Ovary (tissue), 7 donors: ENCODE measurements at regions not wholly inside any gene's neighbourhood (a gene's known extent, or its start where the extent isn't known, plus 50 kb on each side); places are given as distances from the start of the nearest gene placed in this dataset.
"Not testable (repeated sequence)": the region's sequence is repeated elsewhere in the genome, so short reads cannot be mapped to it uniquely, and the experiment has no call there.

Experiments
- DNase-seq, 5 donors: peaks; one replicate each; pipeline ENCODE4 v3.0.0-alpha.2; 2019 to 2020
- H3K27ac ChIP-seq, 2 donors: fragments of 200-600 bp; one replicate each; pipeline versions ENCODE4 v1.5.1 to v1.8.0; 2019 to 2022
- H3K27me3 ChIP-seq: fragments of 200-600 bp; one replicate; pipeline ENCODE4 v1.8.0; 2022
- H3K36me3 ChIP-seq: fragments of 200-600 bp; sonication (generic); one replicate; pipeline ENCODE4 v1.5.1; 2019
- H3K4me1 ChIP-seq: one replicate; pipeline ENCODE4 v1.8.1; 2013; ENCODE audit warnings: mild to moderate bottlenecking, moderate library complexity; ENCODE audit not compliant: insufficient read depth
- H3K4me3 ChIP-seq: fragments of 200-600 bp; sonication (generic); one replicate; pipeline ENCODE4 v1.5.1; 2017
- H3K9me3 ChIP-seq, 2 donors: fragments of 200-600 bp in 1 of 2; sonication (generic) in 1 of 2; one replicate each; pipeline versions ENCODE4 v1.5.1 to v1.8.1; 2013 to 2019; ENCODE audit warnings: mild to moderate bottlenecking in 1 of 2, moderate library complexity in 1 of 2
- EP300 ChIP-seq: sonication (generic); formaldehyde crosslinking; IDR thresholded peaks from one replicate; pipeline ENCODE4 v1.6.1; 2017; ENCODE audit warnings: antibody characterized with exemption
- POLR2A ChIP-seq: fragments of 450-650 bp; IDR thresholded peaks from one replicate; pipeline ENCODE4 v1.6.1; 2017; ENCODE audit warnings: antibody characterized with exemption, mild to moderate bottlenecking, moderate library complexity
- WGBS, 3 donors: extraction: QIAGEN DNeasy Blood & Tissue Kit in 1 of 3; methylation state at CpG; one replicate each; pipeline versions ENCODE4 v1.1.5 to v1.1.7; 2013 to 2017; 5-methylcytosine and 5-hydroxymethylcytosine counted together
- intact Hi-C, 4 donors: fragments of 100-400 bp; cut with DNase I; formaldehyde crosslinking; loops; one replicate each; pipeline versions ENCODE4 v1.11.0 to v1.15.1; 2022 to 2023
- TF ChIP-seq, protein P1 (sequence below), 3 donors: fragments of 450-650 bp in 2 of 3; fragments of 200-600 bp in 1 of 3; IDR thresholded peaks; one replicate each; pipeline versions ENCODE4 v1.5.1 to v1.8.0; 2016 to 2022; ENCODE audit warnings: antibody characterized with exemption in 3 of 3, mild to moderate bottlenecking in 1 of 3
- donor health status: DM: no; HTN: no; CAD: no; lungs with moderate emphysema.
- donor health status: DM: no; HTN: no; CAD: no.
- donor health status: Bipolar disorder and iron deficiency.
- donor health status: DM: no; HTN: no; CAD: no.
- donor health status: DM: yes; HTN: yes; CAD: no.

DNA sequence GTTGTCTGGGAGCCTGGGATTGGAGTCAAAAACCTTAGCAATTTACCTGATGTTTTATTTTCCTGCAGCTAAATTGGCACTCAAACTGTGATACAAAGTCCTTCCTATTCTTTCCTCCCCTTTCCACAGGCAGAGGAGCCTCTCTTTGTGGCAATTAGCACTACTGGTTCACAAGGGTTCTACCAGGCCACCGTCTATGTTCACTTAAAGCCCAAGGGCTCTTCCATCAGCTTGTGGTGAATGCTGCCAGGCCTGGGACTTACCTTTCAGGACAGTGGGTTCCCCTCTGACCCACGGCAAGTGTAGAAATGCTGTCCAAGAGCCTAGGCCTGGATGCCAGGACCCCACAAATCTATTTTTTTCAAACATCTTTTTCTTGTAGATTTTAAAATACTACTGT, 251.9 kb upstream of the B3GALT2 start:
- no peaks in the 10 kb centered on the region for H3K27me3 ChIP-seq
- H3K4me3 ChIP-seq: no peak overlapping the region
- WGBS, 3 donors: 93 to 96% (median 95%) methylated on average over 2 of the region's 2 CpGs
- DNase-seq: no peak
- no peaks in the 10 kb centered on the region for H3K9me3 ChIP-seq
- H3K27ac ChIP-seq: no peak overlapping the region
- intact Hi-C loops: no loop called here
- TF ChIP-seq, protein P1, sequence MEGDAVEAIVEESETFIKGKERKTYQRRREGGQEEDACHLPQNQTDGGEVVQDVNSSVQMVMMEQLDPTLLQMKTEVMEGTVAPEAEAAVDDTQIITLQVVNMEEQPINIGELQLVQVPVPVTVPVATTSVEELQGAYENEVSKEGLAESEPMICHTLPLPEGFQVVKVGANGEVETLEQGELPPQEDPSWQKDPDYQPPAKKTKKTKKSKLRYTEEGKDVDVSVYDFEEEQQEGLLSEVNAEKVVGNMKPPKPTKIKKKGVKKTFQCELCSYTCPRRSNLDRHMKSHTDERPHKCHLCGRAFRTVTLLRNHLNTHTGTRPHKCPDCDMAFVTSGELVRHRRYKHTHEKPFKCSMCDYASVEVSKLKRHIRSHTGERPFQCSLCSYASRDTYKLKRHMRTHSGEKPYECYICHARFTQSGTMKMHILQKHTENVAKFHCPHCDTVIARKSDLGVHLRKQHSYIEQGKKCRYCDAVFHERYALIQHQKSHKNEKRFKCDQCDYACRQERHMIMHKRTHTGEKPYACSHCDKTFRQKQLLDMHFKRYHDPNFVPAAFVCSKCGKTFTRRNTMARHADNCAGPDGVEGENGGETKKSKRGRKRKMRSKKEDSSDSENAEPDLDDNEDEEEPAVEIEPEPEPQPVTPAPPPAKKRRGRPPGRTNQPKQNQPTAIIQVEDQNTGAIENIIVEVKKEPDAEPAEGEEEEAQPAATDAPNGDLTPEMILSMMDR (IDR thresholded peaks at IDR 0.05): no peak
- no peak for TF ChIP-seq POLR2A
- TF ChIP-seq EP300: no peak
- no peaks in the 10 kb centered on the region for H3K4me1 ChIP-seq
- no peaks in the 10 kb centered on the region for H3K36me3 ChIP-seq

DNA sequence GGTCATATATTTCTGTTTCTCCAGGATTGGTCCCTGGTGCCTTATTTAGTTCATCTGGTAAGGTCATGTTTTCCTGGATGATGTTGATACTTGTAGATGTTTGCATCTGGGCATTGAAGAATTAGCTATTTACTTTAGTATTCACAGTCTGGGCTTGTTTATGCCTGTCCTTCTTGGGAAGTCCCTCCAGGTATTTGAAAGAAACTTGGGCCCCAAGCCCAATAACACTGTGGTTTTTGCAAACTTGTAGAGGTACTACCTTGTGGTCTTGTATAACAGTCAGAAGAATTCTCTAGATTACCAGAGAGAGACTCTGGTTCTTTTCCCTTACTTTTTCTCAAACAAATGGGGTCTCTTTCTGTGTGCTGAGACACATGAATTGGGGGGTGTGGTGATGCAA, 251.4 kb upstream of the B3GALT2 start:
- H3K36me3 ChIP-seq: no peaks in the 10 kb centered on the region
- H3K9me3 ChIP-seq: no peaks in the 10 kb centered on the region
- intact Hi-C loops: no loop called here
- H3K27me3 ChIP-seq: no peaks in the 10 kb centered on the region
- no peak for DNase-seq
- no peak overlapping the region for H3K27ac ChIP-seq
- no peaks in the 10 kb centered on the region for H3K4me1 ChIP-seq
- TF ChIP-seq, protein P1 (IDR thresholded peaks at IDR 0.05): no peak
- TF ChIP-seq POLR2A (no peak), EP300 (no peak)
- no peak overlapping the region for H3K4me3 ChIP-seq

DNA sequence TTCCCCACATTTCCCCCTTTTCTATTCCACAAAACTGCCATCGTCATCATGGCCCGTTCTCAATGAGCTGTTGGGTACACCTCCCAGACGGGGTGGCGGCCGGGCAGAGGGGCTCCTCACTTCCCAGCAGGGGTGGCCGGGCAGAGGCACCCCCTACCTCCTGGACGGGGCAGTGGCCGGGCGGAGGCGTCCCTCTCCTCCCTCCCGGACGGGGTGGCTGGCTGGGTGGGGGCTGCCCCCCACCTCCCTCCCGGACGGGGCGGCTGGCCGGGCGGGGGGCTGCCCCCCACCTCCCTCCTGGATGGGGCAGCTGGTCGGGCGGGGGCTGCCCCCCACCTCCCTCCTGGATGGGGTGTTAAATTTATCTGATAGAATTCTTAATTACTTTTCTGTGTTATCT, 250.9 kb upstream of the B3GALT2 start:
- H3K27me3 ChIP-seq, H3K9me3 ChIP-seq, H3K4me3 ChIP-seq, H3K27ac ChIP-seq, H3K4me1 ChIP-seq, DNase-seq, H3K36me3 ChIP-seq, intact Hi-C loops: not testable (repeated sequence)
- 93 to 97% (median 94%) methylated on average over 14 to 19 of the region's 19 CpGs for WGBS, 3 donors

DNA sequence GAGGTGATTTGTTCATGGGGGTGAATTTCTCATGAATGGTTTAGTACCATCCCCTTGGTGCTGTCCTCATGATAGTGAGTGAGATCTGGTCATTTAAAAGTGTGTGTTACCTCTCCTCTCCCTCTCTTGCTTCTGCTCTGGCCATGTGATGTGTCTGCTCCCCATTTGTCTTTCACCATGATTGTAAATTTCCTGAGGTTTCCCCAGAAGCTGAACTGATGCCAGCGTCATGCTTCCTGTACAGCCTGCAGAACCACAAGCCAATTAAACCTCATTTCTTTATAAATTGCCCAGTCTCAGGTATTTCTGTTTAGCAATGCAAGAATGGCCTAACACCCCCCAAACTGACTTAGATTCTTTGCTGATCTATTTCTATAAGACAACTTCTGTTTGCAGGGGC, 249.4 kb upstream of the B3GALT2 start:
- no peak for DNase-seq
- 87 to 91% (median 87%) methylated on average over 1 of the region's 1 CpG for WGBS, 3 donors
- H3K9me3 ChIP-seq: no peaks in the 10 kb centered on the region
- no peak for TF ChIP-seq EP300
- TF ChIP-seq POLR2A: no peak
- TF ChIP-seq, protein P1 (IDR thresholded peaks at IDR 0.05): no peak
- no peaks in the 10 kb centered on the region for H3K27me3 ChIP-seq
- no peaks in the 10 kb centered on the region for H3K36me3 ChIP-seq
- intact Hi-C loops: no loop called here
- H3K4me3 ChIP-seq: no peak overlapping the region
- no peak overlapping the region for H3K27ac ChIP-seq
- no peaks in the 10 kb centered on the region for H3K4me1 ChIP-seq

DNA sequence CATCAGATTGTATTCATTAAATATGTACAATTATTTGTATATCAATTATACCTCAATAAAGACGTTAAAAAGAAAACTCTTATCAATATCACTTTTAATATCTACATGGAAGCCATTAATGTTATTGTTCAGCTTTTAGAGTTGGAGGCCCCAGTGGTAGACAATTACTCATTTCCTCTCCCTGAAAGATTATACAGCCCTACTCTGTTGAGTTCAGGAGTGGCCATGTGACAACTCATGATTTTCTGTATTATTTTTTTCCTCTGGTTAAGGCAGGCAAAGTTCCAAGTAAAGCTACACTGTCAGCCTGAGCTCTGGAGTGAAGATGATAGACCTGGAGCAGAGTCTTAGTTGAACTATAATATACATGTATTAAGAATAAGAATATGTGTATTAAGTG, 247.9 kb upstream of the B3GALT2 start:
- intact Hi-C loops: no loop called here
- H3K36me3 ChIP-seq: no peaks in the 10 kb centered on the region
- no peak for DNase-seq
- 78 to 92% (median 89%) methylated on average over 1 of the region's 1 CpG for WGBS, 3 donors
- no peaks in the 10 kb centered on the region for H3K27me3 ChIP-seq
- no peak overlapping the region for H3K27ac ChIP-seq
- H3K9me3 ChIP-seq: no peaks in the 10 kb centered on the region
- H3K4me1 ChIP-seq: no peaks in the 10 kb centered on the region
- TF ChIP-seq POLR2A: no peak
- no peak overlapping the region for H3K4me3 ChIP-seq

DNA sequence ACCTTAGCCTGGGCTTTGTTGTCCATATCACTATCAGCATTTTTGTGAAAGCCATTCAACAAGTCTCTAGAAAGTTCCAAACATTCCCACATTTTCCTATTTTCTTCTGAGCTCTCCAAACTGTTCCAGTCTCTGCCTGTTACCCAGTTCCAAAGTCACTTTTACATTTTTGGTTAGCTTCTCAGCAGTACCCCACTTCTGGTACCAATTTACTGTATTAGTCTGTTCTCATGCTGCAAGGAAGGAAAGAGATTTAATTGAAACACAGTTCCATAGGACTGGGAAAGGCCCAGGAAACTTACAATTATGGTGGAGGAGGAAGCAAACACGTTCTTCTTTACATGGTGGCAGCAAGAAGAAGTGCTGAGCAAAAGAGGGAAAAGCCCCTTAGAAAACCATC, 247.2 kb upstream of the B3GALT2 start:
- no peaks in the 10 kb centered on the region for H3K36me3 ChIP-seq
- DNase-seq: no peak
- H3K27ac ChIP-seq: no peak overlapping the region
- no peak overlapping the region for H3K4me3 ChIP-seq
- H3K9me3 ChIP-seq: no peaks in the 10 kb centered on the region
- intact Hi-C loops: no loop called here
- H3K27me3 ChIP-seq: no peaks in the 10 kb centered on the region
- H3K4me1 ChIP-seq: no peaks in the 10 kb centered on the region
- TF ChIP-seq POLR2A (no peak), EP300 (no peak)
- TF ChIP-seq, protein P1 (IDR thresholded peaks at IDR 0.05): no peak
- 88 to 96% (median 94%) methylated on average over 1 of the region's 1 CpG for WGBS, 3 donors
